GM23338 (cell line): ENCODE measurements at regions not wholly inside any gene's neighbourhood (a gene's known extent, or its start where the extent isn't known, plus 50 kb on each side); places are given as distances from the start of the nearest gene placed in this dataset.

Experiments
- EZH2 ChIP-seq: fragments of 200-600 bp; sonication (generic); IDR thresholded peaks from one replicate; pipeline ENCODE4 v1.8.0; 2017; ENCODE audit warnings: antibody characterized with exemption, mild to moderate bottlenecking, low read depth; ENCODE audit not compliant: unreplicated experiment
- POLR2AphosphoS5 ChIP-seq: IDR thresholded peaks from 2 replicates; pipeline ENCODE4 v1.6.1; 2016; ENCODE audit warnings: antibody characterized with exemption, low read depth
- TF ChIP-seq, protein P1 (sequence below), 2 experiments: fragments of 200-600 bp in 1 of 2; sonication (generic) in 1 of 2; conservative IDR thresholded peaks; 2 replicates each; pipeline versions ENCODE4 v1.5.1 to v1.6.1; 2016 to 2017; ENCODE audit warnings: antibody characterized with exemption in 2 of 2, low read depth in 2 of 2, mild to moderate bottlenecking in 2 of 2, moderate library complexity in 1 of 2
- TF ChIP-seq, protein P2 (sequence below): IDR thresholded peaks from one replicate; pipeline ENCODE4 v1.6.1; 2018; ENCODE audit warnings: antibody characterized with exemption; ENCODE audit not compliant: unreplicated experiment

DNA sequence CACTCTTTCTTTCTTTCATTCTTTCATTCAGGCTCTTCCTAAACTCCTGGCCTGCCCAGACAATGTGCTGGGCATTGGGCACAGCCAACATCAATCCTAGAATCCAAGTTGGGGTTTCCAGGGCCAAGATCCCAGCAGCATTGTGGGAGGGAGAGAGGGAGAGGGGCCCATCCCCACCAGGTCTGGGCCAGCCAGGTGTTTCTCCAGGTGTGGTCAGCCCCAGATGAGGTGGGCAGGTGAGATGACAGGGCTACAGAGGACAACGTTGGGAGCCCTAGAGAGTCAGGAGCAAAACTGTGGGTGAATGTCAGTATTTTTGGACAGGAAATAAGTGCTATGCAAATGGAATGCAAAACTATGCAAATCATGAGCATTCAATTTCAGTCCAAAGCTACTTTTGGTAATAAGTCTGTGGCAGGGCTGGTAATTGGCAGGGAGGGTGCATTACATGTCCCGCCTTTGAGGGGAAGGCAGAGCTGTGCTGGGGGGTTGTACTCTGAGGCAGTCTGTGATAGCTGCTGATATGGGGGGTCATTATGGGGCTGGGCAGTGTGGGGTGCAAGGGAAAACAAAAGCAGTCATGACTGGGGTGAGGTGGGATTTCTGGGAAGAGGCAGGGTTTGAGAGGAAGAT lies 139.9 kb upstream of the IGSF21 start:
- TF ChIP-seq, protein P1, sequence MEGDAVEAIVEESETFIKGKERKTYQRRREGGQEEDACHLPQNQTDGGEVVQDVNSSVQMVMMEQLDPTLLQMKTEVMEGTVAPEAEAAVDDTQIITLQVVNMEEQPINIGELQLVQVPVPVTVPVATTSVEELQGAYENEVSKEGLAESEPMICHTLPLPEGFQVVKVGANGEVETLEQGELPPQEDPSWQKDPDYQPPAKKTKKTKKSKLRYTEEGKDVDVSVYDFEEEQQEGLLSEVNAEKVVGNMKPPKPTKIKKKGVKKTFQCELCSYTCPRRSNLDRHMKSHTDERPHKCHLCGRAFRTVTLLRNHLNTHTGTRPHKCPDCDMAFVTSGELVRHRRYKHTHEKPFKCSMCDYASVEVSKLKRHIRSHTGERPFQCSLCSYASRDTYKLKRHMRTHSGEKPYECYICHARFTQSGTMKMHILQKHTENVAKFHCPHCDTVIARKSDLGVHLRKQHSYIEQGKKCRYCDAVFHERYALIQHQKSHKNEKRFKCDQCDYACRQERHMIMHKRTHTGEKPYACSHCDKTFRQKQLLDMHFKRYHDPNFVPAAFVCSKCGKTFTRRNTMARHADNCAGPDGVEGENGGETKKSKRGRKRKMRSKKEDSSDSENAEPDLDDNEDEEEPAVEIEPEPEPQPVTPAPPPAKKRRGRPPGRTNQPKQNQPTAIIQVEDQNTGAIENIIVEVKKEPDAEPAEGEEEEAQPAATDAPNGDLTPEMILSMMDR (conservative IDR thresholded peaks at IDR 0.05; ENCODE audit: low read depth in 2 of 2), result no peak
- TF ChIP-seq, protein P2, sequence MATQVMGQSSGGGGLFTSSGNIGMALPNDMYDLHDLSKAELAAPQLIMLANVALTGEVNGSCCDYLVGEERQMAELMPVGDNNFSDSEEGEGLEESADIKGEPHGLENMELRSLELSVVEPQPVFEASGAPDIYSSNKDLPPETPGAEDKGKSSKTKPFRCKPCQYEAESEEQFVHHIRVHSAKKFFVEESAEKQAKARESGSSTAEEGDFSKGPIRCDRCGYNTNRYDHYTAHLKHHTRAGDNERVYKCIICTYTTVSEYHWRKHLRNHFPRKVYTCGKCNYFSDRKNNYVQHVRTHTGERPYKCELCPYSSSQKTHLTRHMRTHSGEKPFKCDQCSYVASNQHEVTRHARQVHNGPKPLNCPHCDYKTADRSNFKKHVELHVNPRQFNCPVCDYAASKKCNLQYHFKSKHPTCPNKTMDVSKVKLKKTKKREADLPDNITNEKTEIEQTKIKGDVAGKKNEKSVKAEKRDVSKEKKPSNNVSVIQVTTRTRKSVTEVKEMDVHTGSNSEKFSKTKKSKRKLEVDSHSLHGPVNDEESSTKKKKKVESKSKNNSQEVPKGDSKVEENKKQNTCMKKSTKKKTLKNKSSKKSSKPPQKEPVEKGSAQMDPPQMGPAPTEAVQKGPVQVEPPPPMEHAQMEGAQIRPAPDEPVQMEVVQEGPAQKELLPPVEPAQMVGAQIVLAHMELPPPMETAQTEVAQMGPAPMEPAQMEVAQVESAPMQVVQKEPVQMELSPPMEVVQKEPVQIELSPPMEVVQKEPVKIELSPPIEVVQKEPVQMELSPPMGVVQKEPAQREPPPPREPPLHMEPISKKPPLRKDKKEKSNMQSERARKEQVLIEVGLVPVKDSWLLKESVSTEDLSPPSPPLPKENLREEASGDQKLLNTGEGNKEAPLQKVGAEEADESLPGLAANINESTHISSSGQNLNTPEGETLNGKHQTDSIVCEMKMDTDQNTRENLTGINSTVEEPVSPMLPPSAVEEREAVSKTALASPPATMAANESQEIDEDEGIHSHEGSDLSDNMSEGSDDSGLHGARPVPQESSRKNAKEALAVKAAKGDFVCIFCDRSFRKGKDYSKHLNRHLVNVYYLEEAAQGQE, result no peak
- TF ChIP-seq POLR2AphosphoS5, result no peak
- TF ChIP-seq EZH2, result no peak
